WTC11 (cell line): ENCODE measurements at regions not wholly inside any gene's neighbourhood (a gene's known extent, or its start where the extent isn't known, plus 50 kb on each side); places are given as distances from the start of the nearest gene placed in this dataset.
A peak's percentile ranks its signal among the peaks of the same experiment; 100 is the strongest.

Experiments used
- ATAC-seq: fragments of 200-7000 bp; cut with Tn5 transposase; 2 replicates; pipeline ENCODE4 v1.10.0; 2021; ENCODE audit warnings: mild to moderate bottlenecking, moderate library complexity
- CTCF ChIA-PET: fragments of 300-600 bp; sonication (Branson Sonifier 250); formaldehyde crosslinking; loops from one replicate; lab custom pipeline; 2021; ENCODE audit warnings: antibody characterized with exemption; lab: Charles Lee
- POLR2A ChIA-PET: fragments of 350-600 bp; sonication (Branson Sonifier 250); formaldehyde crosslinking; loops from one replicate; lab custom pipeline; 2021; ENCODE audit warnings: antibody characterized with exemption; lab: Charles Lee
- DNase-seq: peaks from one replicate; pipeline ENCODE4 v3.0.0; 2021; ENCODE audit warnings: low spot score
- H3K27ac Mint-ChIP-seq: 2 replicates; pipeline ENCODE4 v1.8.0; 2021; ENCODE audit warnings: mixed read lengths
- H3K27me3 Mint-ChIP-seq: 2 replicates; pipeline ENCODE4 v1.8.0; 2021; ENCODE audit warnings: low read depth, mild to moderate bottlenecking, moderate library complexity, mixed read lengths
- H3K36me3 Mint-ChIP-seq: 2 replicates; pipeline ENCODE4 v1.8.0; 2021; ENCODE audit warnings: mixed read lengths
- H3K4me1 Mint-ChIP-seq: 2 replicates; pipeline ENCODE4 v1.8.0; 2022; ENCODE audit warnings: mixed read lengths
- H3K4me3 Mint-ChIP-seq: 2 replicates; pipeline ENCODE4 v1.8.0; 2021; ENCODE audit warnings: mild to moderate bottlenecking, moderate library complexity, mixed read lengths
- H3K9me3 Mint-ChIP-seq: 2 replicates; pipeline ENCODE4 v1.8.0; 2021; ENCODE audit warnings: mixed read lengths
- E2F5 ChIP-seq: sonication (generic); formaldehyde crosslinking; IDR thresholded peaks from 2 replicates; pipeline ENCODE4 v1.8.1; 2022; ENCODE audit warnings: mild to moderate bottlenecking, moderate library complexity, missing genetic modification reagents
- ELF4 ChIP-seq: sonication (generic); formaldehyde crosslinking; IDR thresholded peaks from 2 replicates; pipeline ENCODE4 v1.8.1; 2022; ENCODE audit warnings: low read depth, mild to moderate bottlenecking, moderate library complexity, missing genetic modification reagents
- FOXK1 ChIP-seq: sonication (generic); formaldehyde crosslinking; IDR thresholded peaks from 2 replicates; pipeline ENCODE4 v1.8.0; 2022; ENCODE audit warnings: mild to moderate bottlenecking, moderate library complexity, missing genetic modification reagents
- FOXP1 ChIP-seq: sonication (generic); formaldehyde crosslinking; IDR thresholded peaks from 2 replicates; pipeline ENCODE4 v1.8.0; 2022; ENCODE audit warnings: missing genetic modification reagents, mild to moderate bottlenecking, moderate library complexity, borderline replicate concordance
- IRF2 ChIP-seq: sonication (generic); formaldehyde crosslinking; IDR thresholded peaks from 2 replicates; pipeline ENCODE4 v1.8.0; 2022; ENCODE audit warnings: low read depth, missing genetic modification reagents, borderline replicate concordance
- MLX ChIP-seq: sonication (generic); formaldehyde crosslinking; IDR thresholded peaks from 2 replicates; pipeline ENCODE4 v1.8.1; 2023; ENCODE audit warnings: mild to moderate bottlenecking, missing genetic modification reagents, moderate library complexity
- MYBL2 ChIP-seq: sonication (generic); formaldehyde crosslinking; IDR thresholded peaks from 2 replicates; pipeline ENCODE4 v1.8.1; 2023; ENCODE audit warnings: mild to moderate bottlenecking, moderate library complexity, missing genetic modification reagents
- NFYB ChIP-seq: sonication (generic); formaldehyde crosslinking; conservative IDR thresholded peaks from 2 replicates; pipeline ENCODE4 v1.8.0; 2022; ENCODE audit warnings: low read depth, missing genetic modification reagents
- NR1H2 ChIP-seq: sonication (generic); formaldehyde crosslinking; IDR thresholded peaks from 2 replicates; pipeline ENCODE4 v1.9.0; 2021; ENCODE audit warnings: mild to moderate bottlenecking, moderate library complexity, missing genetic modification reagents
- NR3C1 ChIP-seq: sonication (generic); formaldehyde crosslinking; conservative IDR thresholded peaks from 2 replicates; pipeline ENCODE4 v1.8.1; 2023; ENCODE audit warnings: low read depth, mild to moderate bottlenecking, missing genetic modification reagents
- RORB ChIP-seq: fragments of 250-450 bp; sonication (Bioruptor Pico); IDR thresholded peaks from 2 replicates; pipeline ENCODE4 v1.9.0; 2021; ENCODE audit warnings: mild to moderate bottlenecking
- SMAD3 ChIP-seq: sonication (generic); formaldehyde crosslinking; IDR thresholded peaks from 2 replicates; pipeline ENCODE4 v1.8.0; 2022; ENCODE audit warnings: missing genetic modification reagents, mild to moderate bottlenecking, borderline replicate concordance
- ZNF232 ChIP-seq: sonication (generic); formaldehyde crosslinking; IDR thresholded peaks from 2 replicates; pipeline ENCODE4 v1.8.0; 2022; ENCODE audit warnings: mild to moderate bottlenecking, missing genetic modification reagents
- ZNF423 ChIP-seq: fragments of 250-450 bp; sonication (Bioruptor Pico); IDR thresholded peaks from 2 replicates; pipeline ENCODE4 v2.1.2; 2022; ENCODE audit warnings: mild to moderate bottlenecking, moderate library complexity
- TF ChIP-seq, protein P1 (sequence below): sonication (generic); formaldehyde crosslinking; IDR thresholded peaks from 2 replicates; pipeline ENCODE4 v1.8.1; 2023; ENCODE audit warnings: mild to moderate bottlenecking, moderate library complexity, missing genetic modification reagents
- TF ChIP-seq, protein P2 (sequence below): sonication (generic); formaldehyde crosslinking; IDR thresholded peaks from 2 replicates; pipeline ENCODE4 v1.8.1; 2023; ENCODE audit warnings: mild to moderate bottlenecking, missing genetic modification reagents
- TF ChIP-seq, protein P3 (sequence below): sonication (generic); formaldehyde crosslinking; IDR thresholded peaks from 2 replicates; pipeline ENCODE4 v1.8.0; 2022; ENCODE audit warnings: mild to moderate bottlenecking, missing genetic modification reagents
- TF ChIP-seq, protein P4 (sequence below): sonication (generic); formaldehyde crosslinking; IDR thresholded peaks from 2 replicates; pipeline ENCODE4 v1.8.1; 2022; ENCODE audit warnings: missing genetic modification reagents, borderline replicate concordance
- TF ChIP-seq, protein P5 (sequence below): sonication (generic); formaldehyde crosslinking; IDR thresholded peaks from 2 replicates; pipeline ENCODE4 v1.8.1; 2022; ENCODE audit warnings: low read depth, missing genetic modification reagents, borderline replicate concordance

GRCh38 chr3:45317710-45318109 is 70.7 kb upstream of the LARS2 start (continued):
- TF ChIP-seq, protein P1, sequence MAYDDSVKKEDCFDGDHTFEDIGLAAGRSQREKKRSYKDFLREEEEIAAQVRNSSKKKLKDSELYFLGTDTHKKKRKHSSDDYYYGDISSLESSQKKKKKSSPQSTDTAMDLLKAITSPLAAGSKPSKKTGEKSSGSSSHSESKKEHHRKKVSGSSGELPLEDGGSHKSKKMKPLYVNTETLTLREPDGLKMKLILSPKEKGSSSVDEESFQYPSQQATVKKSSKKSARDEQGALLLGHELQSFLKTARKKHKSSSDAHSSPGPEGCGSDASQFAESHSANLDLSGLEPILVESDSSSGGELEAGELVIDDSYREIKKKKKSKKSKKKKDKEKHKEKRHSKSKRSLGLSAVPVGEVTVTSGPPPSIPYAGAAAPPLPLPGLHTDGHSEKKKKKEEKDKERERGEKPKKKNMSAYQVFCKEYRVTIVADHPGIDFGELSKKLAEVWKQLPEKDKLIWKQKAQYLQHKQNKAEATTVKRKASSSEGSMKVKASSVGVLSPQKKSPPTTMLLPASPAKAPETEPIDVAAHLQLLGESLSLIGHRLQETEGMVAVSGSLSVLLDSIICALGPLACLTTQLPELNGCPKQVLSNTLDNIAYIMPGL = no peak
- TF ChIP-seq, protein P2, sequence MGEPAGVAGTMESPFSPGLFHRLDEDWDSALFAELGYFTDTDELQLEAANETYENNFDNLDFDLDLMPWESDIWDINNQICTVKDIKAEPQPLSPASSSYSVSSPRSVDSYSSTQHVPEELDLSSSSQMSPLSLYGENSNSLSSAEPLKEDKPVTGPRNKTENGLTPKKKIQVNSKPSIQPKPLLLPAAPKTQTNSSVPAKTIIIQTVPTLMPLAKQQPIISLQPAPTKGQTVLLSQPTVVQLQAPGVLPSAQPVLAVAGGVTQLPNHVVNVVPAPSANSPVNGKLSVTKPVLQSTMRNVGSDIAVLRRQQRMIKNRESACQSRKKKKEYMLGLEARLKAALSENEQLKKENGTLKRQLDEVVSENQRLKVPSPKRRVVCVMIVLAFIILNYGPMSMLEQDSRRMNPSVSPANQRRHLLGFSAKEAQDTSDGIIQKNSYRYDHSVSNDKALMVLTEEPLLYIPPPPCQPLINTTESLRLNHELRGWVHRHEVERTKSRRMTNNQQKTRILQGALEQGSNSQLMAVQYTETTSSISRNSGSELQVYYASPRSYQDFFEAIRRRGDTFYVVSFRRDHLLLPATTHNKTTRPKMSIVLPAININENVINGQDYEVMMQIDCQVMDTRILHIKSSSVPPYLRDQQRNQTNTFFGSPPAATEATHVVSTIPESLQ (CRISPR knock-in tag) = no peak
- TF ChIP-seq, protein P3, sequence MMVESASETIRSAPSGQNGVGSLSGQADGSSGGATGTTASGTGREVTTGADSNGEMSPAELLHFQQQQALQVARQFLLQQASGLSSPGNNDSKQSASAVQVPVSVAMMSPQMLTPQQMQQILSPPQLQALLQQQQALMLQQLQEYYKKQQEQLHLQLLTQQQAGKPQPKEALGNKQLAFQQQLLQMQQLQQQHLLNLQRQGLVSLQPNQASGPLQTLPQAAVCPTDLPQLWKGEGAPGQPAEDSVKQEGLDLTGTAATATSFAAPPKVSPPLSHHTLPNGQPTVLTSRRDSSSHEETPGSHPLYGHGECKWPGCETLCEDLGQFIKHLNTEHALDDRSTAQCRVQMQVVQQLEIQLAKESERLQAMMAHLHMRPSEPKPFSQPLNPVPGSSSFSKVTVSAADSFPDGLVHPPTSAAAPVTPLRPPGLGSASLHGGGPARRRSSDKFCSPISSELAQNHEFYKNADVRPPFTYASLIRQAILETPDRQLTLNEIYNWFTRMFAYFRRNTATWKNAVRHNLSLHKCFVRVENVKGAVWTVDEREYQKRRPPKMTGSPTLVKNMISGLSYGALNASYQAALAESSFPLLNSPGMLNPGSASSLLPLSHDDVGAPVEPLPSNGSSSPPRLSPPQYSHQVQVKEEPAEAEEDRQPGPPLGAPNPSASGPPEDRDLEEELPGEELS (CRISPR knock-in tag) = no peak

DNA sequence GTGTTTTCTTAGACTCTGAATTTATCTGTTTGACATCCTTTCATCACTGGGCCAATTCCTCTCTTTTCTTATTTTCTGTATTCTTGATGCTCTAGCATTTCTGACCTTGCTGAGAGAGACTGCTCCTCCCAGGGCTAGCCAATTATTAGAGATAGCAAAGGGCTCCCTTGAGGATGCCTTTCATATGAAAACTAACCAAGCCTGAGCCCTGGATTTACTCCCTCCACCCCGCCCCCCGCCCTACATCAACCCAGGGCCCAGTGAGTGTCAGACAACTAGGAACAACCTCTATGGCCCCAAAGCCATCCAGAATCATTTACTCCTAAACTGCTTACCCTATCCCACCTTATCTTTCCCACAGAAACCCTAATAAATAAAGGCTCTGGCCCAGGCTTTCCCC is 69.7 kb upstream of the LARS2 start:
- Mint-ChIP-seq H3K4me1 (peaks cover 62% of the 10 kb centered on the region), H3K36me3 (no peaks in the 10 kb centered on the region), H3K4me3 (no peak overlapping the region), H3K27ac (no peak overlapping the region; the same call in 1 of the 2 replicates), H3K9me3 (peaks cover 4% of the 10 kb centered on the region), H3K27me3 (no peaks in the 10 kb centered on the region)
- peak; percentile 69 for ATAC-seq
- DNase-seq = no peak
- no peak for TF ChIP-seq MLX
- TF ChIP-seq NR3C1 (CRISPR knock-in tag) = no peak
- no peak for TF ChIP-seq FOXP1 (CRISPR knock-in tag)
- no peak for TF ChIP-seq MYBL2
- TF ChIP-seq E2F5 (CRISPR knock-in tag) = no peak
- TF ChIP-seq ELF4 (CRISPR knock-in tag) = no peak
- TF ChIP-seq, protein P4, sequence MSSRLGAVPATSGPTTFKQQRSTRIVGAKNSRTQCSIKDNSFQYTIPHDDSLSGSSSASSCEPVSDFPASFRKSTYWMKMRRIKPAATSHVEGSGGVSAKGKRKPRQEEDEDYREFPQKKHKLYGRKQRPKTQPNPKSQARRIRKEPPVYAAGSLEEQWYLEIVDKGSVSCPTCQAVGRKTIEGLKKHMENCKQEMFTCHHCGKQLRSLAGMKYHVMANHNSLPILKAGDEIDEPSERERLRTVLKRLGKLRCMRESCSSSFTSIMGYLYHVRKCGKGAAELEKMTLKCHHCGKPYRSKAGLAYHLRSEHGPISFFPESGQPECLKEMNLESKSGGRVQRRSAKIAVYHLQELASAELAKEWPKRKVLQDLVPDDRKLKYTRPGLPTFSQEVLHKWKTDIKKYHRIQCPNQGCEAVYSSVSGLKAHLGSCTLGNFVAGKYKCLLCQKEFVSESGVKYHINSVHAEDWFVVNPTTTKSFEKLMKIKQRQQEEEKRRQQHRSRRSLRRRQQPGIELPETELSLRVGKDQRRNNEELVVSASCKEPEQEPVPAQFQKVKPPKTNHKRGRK (CRISPR knock-in tag) = no peak
- TF ChIP-seq, protein P5, sequence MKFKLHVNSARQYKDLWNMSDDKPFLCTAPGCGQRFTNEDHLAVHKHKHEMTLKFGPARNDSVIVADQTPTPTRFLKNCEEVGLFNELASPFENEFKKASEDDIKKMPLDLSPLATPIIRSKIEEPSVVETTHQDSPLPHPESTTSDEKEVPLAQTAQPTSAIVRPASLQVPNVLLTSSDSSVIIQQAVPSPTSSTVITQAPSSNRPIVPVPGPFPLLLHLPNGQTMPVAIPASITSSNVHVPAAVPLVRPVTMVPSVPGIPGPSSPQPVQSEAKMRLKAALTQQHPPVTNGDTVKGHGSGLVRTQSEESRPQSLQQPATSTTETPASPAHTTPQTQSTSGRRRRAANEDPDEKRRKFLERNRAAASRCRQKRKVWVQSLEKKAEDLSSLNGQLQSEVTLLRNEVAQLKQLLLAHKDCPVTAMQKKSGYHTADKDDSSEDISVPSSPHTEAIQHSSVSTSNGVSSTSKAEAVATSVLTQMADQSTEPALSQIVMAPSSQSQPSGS = no peak
- TF ChIP-seq SMAD3 (CRISPR knock-in tag) = no peak
- no peak for TF ChIP-seq IRF2 (CRISPR knock-in tag)
- TF ChIP-seq FOXK1 (CRISPR knock-in tag) = no peak
- no peak for TF ChIP-seq NR1H2 (CRISPR knock-in tag)
- TF ChIP-seq NFYB = no peak
- TF ChIP-seq ZNF423 = no peak
- no peak for TF ChIP-seq RORB (CRISPR knock-in tag)
- no peak for TF ChIP-seq ZNF232 (CRISPR knock-in tag)
- POLR2A ChIA-PET = no interaction called here
- CTCF ChIA-PET = interaction anchor here (0.6 kb wide), 1 partner anchor 14 kb away, joined by 3 read pairs; no protein-coding TSS in a partner anchor
